ENCODE measurements at regions not wholly inside any gene's neighbourhood (a gene's known extent, or its start where the extent isn't known, plus 50 kb on each side); places are given as distances from the start of the nearest gene placed in this dataset.

- no peak for TF ChIP-seq POLR2AphosphoS5 (IDR thresholded peaks at IDR 0.05; ENCODE audit: low read depth, low read length)
- no peak for TF ChIP-seq POLR2A (IDR thresholded peaks at IDR 0.05; ENCODE audit: low read depth, low read length)
- TF ChIP-seq TAF1 (IDR thresholded peaks at IDR 0.05; ENCODE audit: borderline replicate concordance, low read depth, low read length), result no peak
Measured at GRCh38 chr3:188006726-188007393, 147.1 kb upstream of the LPP start.
